ENCODE measurements at regions not wholly inside any gene's neighbourhood (a gene's known extent, or its start where the extent isn't known, plus 50 kb on each side); places are given as distances from the start of the nearest gene placed in this dataset.

GRCh38 chr4:175373031-175373430, 439.0 kb downstream of the GPM6A start:
- Histone ChIP-seq H3K4me1 (no peaks in the 10 kb centered on the region), H3K9me3 (no peaks in the 10 kb centered on the region), H3K4me3 (no peak overlapping the region), H3K27ac (no peak overlapping the region), H3K27me3 (no peaks in the 10 kb centered on the region), H3K36me3 (no peaks in the 10 kb centered on the region)
- TF ChIP-seq POLR2AphosphoS5 (IDR thresholded peaks at IDR 0.05) (no peak), EP300 (IDR thresholded peaks at IDR 0.05) (no peak), POLR2A (IDR thresholded peaks at IDR 0.05) (no peak)
- TF ChIP-seq, protein P1, sequence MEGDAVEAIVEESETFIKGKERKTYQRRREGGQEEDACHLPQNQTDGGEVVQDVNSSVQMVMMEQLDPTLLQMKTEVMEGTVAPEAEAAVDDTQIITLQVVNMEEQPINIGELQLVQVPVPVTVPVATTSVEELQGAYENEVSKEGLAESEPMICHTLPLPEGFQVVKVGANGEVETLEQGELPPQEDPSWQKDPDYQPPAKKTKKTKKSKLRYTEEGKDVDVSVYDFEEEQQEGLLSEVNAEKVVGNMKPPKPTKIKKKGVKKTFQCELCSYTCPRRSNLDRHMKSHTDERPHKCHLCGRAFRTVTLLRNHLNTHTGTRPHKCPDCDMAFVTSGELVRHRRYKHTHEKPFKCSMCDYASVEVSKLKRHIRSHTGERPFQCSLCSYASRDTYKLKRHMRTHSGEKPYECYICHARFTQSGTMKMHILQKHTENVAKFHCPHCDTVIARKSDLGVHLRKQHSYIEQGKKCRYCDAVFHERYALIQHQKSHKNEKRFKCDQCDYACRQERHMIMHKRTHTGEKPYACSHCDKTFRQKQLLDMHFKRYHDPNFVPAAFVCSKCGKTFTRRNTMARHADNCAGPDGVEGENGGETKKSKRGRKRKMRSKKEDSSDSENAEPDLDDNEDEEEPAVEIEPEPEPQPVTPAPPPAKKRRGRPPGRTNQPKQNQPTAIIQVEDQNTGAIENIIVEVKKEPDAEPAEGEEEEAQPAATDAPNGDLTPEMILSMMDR (IDR thresholded peaks at IDR 0.05) = no peak
- no peak for DNase-seq (ENCODE audit: low spot score in 2 of 2)

DNA sequence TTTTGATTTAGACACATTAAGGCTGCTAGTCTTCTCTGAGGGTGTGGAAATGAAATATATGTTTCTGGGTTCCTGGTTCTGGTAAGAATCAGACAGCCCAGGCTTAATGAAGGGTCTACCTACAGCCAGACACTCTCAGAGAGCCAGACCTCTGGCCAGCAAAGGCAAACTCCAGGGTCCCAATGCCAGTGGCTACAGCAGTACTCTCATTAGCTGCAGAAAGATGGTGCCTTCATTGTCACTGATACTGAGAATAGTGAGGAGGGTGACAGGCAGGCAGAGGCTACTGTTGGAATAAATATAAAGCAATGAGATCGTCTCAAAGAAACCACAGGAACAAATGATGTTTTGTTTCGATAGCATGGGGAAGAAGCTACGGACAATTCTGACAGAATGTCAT, 437.6 kb downstream of the GPM6A start:
- Histone ChIP-seq H3K27ac (no peak overlapping the region), H3K27me3 (no peaks in the 10 kb centered on the region), H3K4me1 (no peaks in the 10 kb centered on the region), H3K9me3 (no peaks in the 10 kb centered on the region), H3K36me3 (no peaks in the 10 kb centered on the region), H3K4me3 (no peak overlapping the region)
- 81% methylated on average over 3 of the region's 3 CpGs for WGBS
- no peak for TF ChIP-seq EP300 (IDR thresholded peaks at IDR 0.05)
- no peak for TF ChIP-seq POLR2A (IDR thresholded peaks at IDR 0.05)
- TF ChIP-seq POLR2AphosphoS5 (IDR thresholded peaks at IDR 0.05) = no peak
- TF ChIP-seq, protein P1 (IDR thresholded peaks at IDR 0.05) = no peak
- DNase-seq (ENCODE audit: low spot score in 2 of 2) = no peak

DNA sequence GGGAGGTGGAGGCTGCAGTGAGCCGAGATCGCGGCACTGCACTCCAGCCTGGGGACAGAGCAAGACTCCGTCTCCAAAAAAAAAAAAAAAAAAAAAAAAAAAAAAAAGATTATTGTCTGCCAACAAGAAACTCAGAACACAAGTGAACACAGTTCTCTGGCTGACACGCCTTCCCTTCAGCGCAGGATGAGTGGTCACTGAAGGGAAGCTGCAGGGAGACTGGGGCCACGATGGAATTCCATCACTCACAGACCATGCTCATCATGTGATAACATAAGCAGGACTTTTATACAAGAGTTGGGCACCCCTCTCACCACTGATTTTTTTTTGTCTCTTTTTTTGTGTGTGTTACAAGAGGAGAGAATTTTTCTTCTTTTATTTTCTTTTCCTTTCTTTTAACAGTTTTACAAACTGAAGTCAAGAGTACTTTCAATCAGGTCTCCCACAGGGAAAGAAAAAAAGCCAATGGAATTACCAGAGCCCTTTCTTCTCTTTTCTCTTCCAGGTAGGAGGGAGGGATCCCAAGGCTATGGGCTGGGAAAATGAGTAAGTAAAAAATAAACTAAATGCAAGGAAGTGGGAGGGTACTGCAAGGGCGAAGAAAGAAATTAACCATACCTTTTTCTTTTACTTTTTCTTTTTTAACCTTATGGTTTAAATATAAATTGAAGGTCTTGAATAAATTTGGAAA, 435.6 kb downstream of the GPM6A start:
- H3K27ac ChIP-seq = no peak overlapping the region
- TF ChIP-seq POLR2AphosphoS5 (IDR thresholded peaks at IDR 0.05) = no peak
- no peak for TF ChIP-seq POLR2A (IDR thresholded peaks at IDR 0.05)
- TF ChIP-seq, protein P1 (IDR thresholded peaks at IDR 0.05) = no peak
- no peak for TF ChIP-seq EP300 (IDR thresholded peaks at IDR 0.05)
- H3K27me3 ChIP-seq = no peaks in the 10 kb centered on the region
- H3K9me3 ChIP-seq = no peaks in the 10 kb centered on the region
- no peaks in the 10 kb centered on the region for H3K4me1 ChIP-seq
- no peak overlapping the region for H3K4me3 ChIP-seq
- no peaks in the 10 kb centered on the region for H3K36me3 ChIP-seq
- 79% methylated on average over 8 of the region's 8 CpGs for WGBS
- DNase-seq (ENCODE audit: low spot score in 2 of 2) = no peak

- no peak for DNase-seq (ENCODE audit: low spot score in 2 of 2)
- no peaks in the 10 kb centered on the region for H3K36me3 ChIP-seq
- H3K27ac ChIP-seq = no peak overlapping the region
- H3K27me3 ChIP-seq = no peaks in the 10 kb centered on the region
- H3K9me3 ChIP-seq = no peaks in the 10 kb centered on the region
- H3K4me3 ChIP-seq = no peak overlapping the region
- H3K4me1 ChIP-seq = no peaks in the 10 kb centered on the region
- TF ChIP-seq POLR2AphosphoS5 (IDR thresholded peaks at IDR 0.05) (no peak), EP300 (IDR thresholded peaks at IDR 0.05) (no peak), POLR2A (IDR thresholded peaks at IDR 0.05) (no peak)
- TF ChIP-seq, protein P1 (IDR thresholded peaks at IDR 0.05) = no peak
- WGBS = 62% methylated on average over 2 of the region's 2 CpGs
Observed at GRCh38 chr4:175377203-175377602, 434.9 kb downstream of the GPM6A start.

GRCh38 chr4:175378372-175378771, 433.7 kb downstream of the GPM6A start:
- 94% methylated on average over 4 of the region's 4 CpGs for WGBS
- H3K27me3 ChIP-seq = no peaks in the 10 kb centered on the region
- H3K9me3 ChIP-seq = no peaks in the 10 kb centered on the region
- H3K4me1 ChIP-seq = no peaks in the 10 kb centered on the region
- TF ChIP-seq, protein P1 (IDR thresholded peaks at IDR 0.05) = no peak
- TF ChIP-seq POLR2AphosphoS5 (IDR thresholded peaks at IDR 0.05) (no peak), EP300 (IDR thresholded peaks at IDR 0.05) (no peak), POLR2A (IDR thresholded peaks at IDR 0.05) (no peak)
- H3K36me3 ChIP-seq = no peaks in the 10 kb centered on the region
- no peak for DNase-seq (ENCODE audit: low spot score in 2 of 2)
- H3K4me3 ChIP-seq = no peak overlapping the region
- H3K27ac ChIP-seq = no peak overlapping the region
